Common myeloid progenitor, CD34-positive (primary cell): ENCODE measurements at regions not wholly inside any gene's neighbourhood (a gene's known extent, or its start where the extent isn't known, plus 50 kb on each side); places are given as distances from the start of the nearest gene placed in this dataset.

ENCODE experiments used
- CTCF ChIA-PET: fragments of 350-600 bp; sonication (Branson Sonifier 250); formaldehyde crosslinking; loops from one replicate; lab custom pipeline; 2021; ENCODE audit warnings: antibody characterized with exemption; lab: Charles Lee
- POLR2A ChIA-PET: fragments of 350-600 bp; sonication (Branson Sonifier 250); formaldehyde crosslinking; loops from one replicate; lab custom pipeline; 2021; ENCODE audit warnings: antibody characterized with exemption; lab: Charles Lee
- DNase-seq, 3 donors: peaks; one replicate each; pipeline versions ENCODE4 v3.0.0 to v3.0.0-alpha.2; 2013
- H3K27ac ChIP-seq, 2 experiments: 1 replicate in 1 of 2; 2 replicates in 1 of 2; pipeline ENCODE4 v1.7.0; 2013; ENCODE audit warnings: inconsistent platforms in 2 of 2, low read length in 2 of 2, mild to moderate bottlenecking in 2 of 2, low read depth in 1 of 2, moderate library complexity in 1 of 2; ENCODE audit not compliant: severe bottlenecking in 2 of 2, insufficient read depth in 1 of 2, poor library complexity in 1 of 2
- H3K27me3 ChIP-seq, 5 experiments: replicated peaks in 2 of 5; 1 replicate in 3 of 5; 2 replicates in 2 of 5; pipeline versions ENCODE4 v1.6.1 to v1.7.0; 2013; ENCODE audit warnings: low read length in 4 of 5, mild to moderate bottlenecking in 2 of 5, moderate library complexity in 2 of 5, inconsistent platforms in 1 of 5; ENCODE audit not compliant: insufficient read depth in 5 of 5, control insufficient read depth in 4 of 5
- H3K36me3 ChIP-seq, 4 experiments: 1 replicate in 2 of 4; 2 replicates in 2 of 4; pipeline versions ENCODE4 v1.6.1 to v1.7.0; 2013; ENCODE audit warnings: low read length in 3 of 4, control low read depth in 1 of 4, mild to moderate bottlenecking in 1 of 4; ENCODE audit not compliant: control insufficient read depth in 4 of 4, insufficient read depth in 4 of 4
- H3K4me1 ChIP-seq, 4 experiments: 1 replicate in 3 of 4; 2 replicates in 1 of 4; pipeline versions ENCODE4 v1.6.1 to v1.7.1; 2013; ENCODE audit warnings: low read length in 3 of 4, mild to moderate bottlenecking in 3 of 4, control low read depth in 1 of 4, inconsistent platforms in 1 of 4, moderate library complexity in 1 of 4; ENCODE audit not compliant: control insufficient read depth in 4 of 4, insufficient read depth in 4 of 4; ENCODE audit errors: control extremely low read depth in 1 of 4
- H3K4me3 ChIP-seq, 7 experiments: 1 replicate in 4 of 7; 2 replicates in 3 of 7; pipeline versions ENCODE4 v1.5.1 to v1.7.0; 2013; ENCODE audit warnings: mild to moderate bottlenecking in 7 of 7, low read length in 6 of 7, moderate library complexity in 6 of 7, inconsistent platforms in 2 of 7, low read depth in 2 of 7, control low read depth in 1 of 7; ENCODE audit not compliant: insufficient read depth in 4 of 7, control insufficient read depth in 1 of 7; ENCODE audit errors: extremely low read depth in 1 of 7
- H3K9me3 ChIP-seq, 5 experiments: 1 replicate in 4 of 5; 2 replicates in 1 of 5; pipeline versions ENCODE4 v1.6.1 to v1.7.1; 2013; ENCODE audit warnings: low read length in 4 of 5, mild to moderate bottlenecking in 2 of 5, inconsistent platforms in 1 of 5, low read depth in 1 of 5, moderate library complexity in 1 of 5; ENCODE audit not compliant: control insufficient read depth in 4 of 5, insufficient read depth in 2 of 5; ENCODE audit errors: control extremely low read depth in 1 of 5
- WGBS: methylation state at CpG from one replicate; pipeline ENCODE4 v1.1.5; 2013; ENCODE audit not compliant: insufficient coverage; 5-methylcytosine and 5-hydroxymethylcytosine counted together

DNA sequence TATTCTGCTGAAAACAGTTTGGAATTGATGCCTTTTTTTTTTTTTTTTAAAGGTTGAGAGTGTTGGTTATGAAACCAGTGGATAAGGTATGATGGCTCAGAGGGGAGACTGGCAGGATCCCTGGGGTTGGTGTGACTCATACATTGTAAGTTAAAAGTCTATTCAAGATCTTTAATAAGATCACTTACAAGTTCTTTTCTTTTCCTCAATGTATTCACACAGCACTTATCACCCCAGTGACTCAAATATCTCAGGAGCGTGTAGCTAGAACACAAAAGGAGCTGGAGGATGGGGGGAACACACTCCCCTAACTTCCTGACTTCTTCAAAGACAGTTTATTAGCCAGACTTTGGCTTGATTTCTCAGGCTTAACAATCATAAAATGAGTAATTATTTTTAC, 285.3 kb downstream of the SV2B start:
- 22% methylated on average over 1 of the region's 1 CpG for WGBS
- Histone ChIP-seq H3K27me3 (no peaks in the 10 kb centered on the region), H3K9me3 (peaks cover 0 to 3% (median 0%) of the 10 kb centered on the region in 5 experiments), H3K36me3 (no peaks in the 10 kb centered on the region), H3K4me1 (peaks cover 0 to 8% (median 5%) of the 10 kb centered on the region in 4 experiments), H3K27ac (no peak overlapping the region), H3K4me3 (no peak overlapping the region)
- ChIA-PET POLR2A (interaction anchor here (0.6 kb wide), 1 partner anchor 1768 kb away, joined by 3 read pairs; no protein-coding TSS in a partner anchor), CTCF (no interaction called here)
- DNase-seq = no peak

DNA sequence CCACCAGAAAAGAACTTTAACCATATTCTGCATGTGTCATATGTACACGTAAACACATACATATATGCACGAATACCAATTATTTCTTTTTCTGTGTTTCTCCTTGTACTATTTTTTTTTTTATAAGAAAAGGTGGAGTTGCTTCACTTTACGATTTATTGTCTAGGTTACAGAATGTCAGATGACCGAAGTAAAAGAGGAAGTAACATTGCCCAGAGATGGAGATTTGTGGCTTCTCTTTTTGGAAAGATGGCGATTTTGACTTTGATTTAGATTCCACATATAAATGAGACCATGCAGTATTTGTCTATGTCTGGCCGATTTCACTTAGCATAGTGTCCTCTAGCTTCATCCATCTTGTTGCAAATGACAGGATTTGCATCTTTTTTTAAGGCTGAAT, 293.1 kb downstream of the SV2B start:
- peaks cover 0 to 6% (median 0%) of the 10 kb centered on the region in 5 experiments for H3K27me3 ChIP-seq
- peaks cover 0 to 5% (median 0%) of the 10 kb centered on the region in 4 experiments for H3K4me1 ChIP-seq
- 0% methylated on average over 1 of the region's 6 CpGs for WGBS
- H3K4me3 ChIP-seq = no peak overlapping the region
- no peaks in the 10 kb centered on the region for H3K36me3 ChIP-seq
- ChIA-PET POLR2A (no interaction called here), CTCF (no interaction called here)
- no peak overlapping the region for H3K27ac ChIP-seq
- peak; percentile 27 to 85 (median 79) for DNase-seq
- H3K9me3 ChIP-seq = peaks cover 0 to 7% (median 3%) of the 10 kb centered on the region in 5 experiments

GRCh38 chr15:91400481-91400880, 300.4 kb downstream of the SV2B start:
- H3K36me3 ChIP-seq = no peaks in the 10 kb centered on the region
- peak in 2 of 3 donors; percentile 54 to 56 for DNase-seq
- POLR2A ChIA-PET = no interaction called here
- CTCF ChIA-PET = no interaction called here
- H3K4me1 ChIP-seq = peaks cover 0 to 15% (median 2%) of the 10 kb centered on the region in 4 experiments
- peaks cover 0 to 25% (median 0%) of the 10 kb centered on the region in 5 experiments for H3K9me3 ChIP-seq
- H3K27me3 ChIP-seq = no peaks in the 10 kb centered on the region
- WGBS = no CpG with 5 or more reads among the region's 1 CpG
- no peak overlapping the region for H3K4me3 ChIP-seq
- no peak overlapping the region for H3K27ac ChIP-seq

DNA sequence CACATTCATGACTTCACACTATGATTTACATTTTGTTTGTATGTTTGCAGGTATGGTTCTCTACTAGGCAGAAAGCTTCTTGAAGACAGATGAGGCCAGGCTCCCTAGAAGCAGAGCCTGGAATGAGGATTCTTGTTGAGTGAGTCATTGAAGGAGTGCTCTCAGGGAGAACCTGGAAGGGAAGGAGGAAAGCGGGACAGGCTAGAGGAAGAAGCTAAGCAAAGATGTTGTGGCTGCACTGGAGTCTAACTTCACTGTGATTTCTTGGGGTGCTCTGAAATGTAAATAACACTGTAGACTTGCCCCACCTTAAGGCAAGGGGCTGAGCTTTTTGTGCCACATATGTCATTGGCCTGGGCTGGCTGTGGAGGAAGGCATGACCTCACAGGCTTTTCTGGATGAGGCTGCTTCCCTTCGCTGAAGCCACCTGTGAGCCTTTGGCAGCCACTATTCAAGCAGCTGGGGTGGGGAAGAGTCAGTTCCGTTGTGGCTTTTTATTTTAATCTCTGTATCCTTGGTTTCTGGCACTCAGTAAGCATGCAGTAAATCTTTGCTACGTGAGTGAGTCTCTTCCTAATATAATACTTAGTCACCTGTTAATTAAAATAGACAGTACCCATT, 307.3 kb downstream of the SV2B start:
- no peak overlapping the region for H3K4me3 ChIP-seq
- H3K9me3 ChIP-seq = no peaks in the 10 kb centered on the region
- H3K4me1 ChIP-seq = peaks cover 5 to 12% (median 12%) of the 10 kb centered on the region in 4 experiments
- peaks cover 0 to 3% (median 0%) of the 10 kb centered on the region in 5 experiments for H3K27me3 ChIP-seq
- H3K27ac ChIP-seq = no peak overlapping the region
- DNase-seq = peak; percentile 76 to 97 (median 96)
- WGBS = 40% methylated on average over 2 of the region's 4 CpGs
- ChIA-PET POLR2A (interaction anchor here (0.6 kb wide), 1 partner anchor 275 kb away, joined by 3 read pairs; no protein-coding TSS in a partner anchor), CTCF (interaction anchor here (0.7 to 1.3 kb wide), 3 partner anchors 9 to 104 kb away, joined by 3 read pairs; no protein-coding TSS in a partner anchor)
- no peaks in the 10 kb centered on the region for H3K36me3 ChIP-seq

GRCh38 chr15:91408476-91409076, 308.5 kb downstream of the SV2B start:
- ChIA-PET POLR2A (interaction anchor here (0.7 kb wide), 1 partner anchor 250 kb away, joined by 3 read pairs; no protein-coding TSS in a partner anchor), CTCF (no interaction called here)
- H3K36me3 ChIP-seq = no peaks in the 10 kb centered on the region
- H3K27ac ChIP-seq = no peak overlapping the region
- no peak for DNase-seq
- peaks cover 0 to 3% (median 0%) of the 10 kb centered on the region in 5 experiments for H3K27me3 ChIP-seq
- 81% methylated on average over 5 of the region's 9 CpGs for WGBS
- no peak overlapping the region for H3K4me3 ChIP-seq
- peaks cover 5 to 19% (median 12%) of the 10 kb centered on the region in 4 experiments for H3K4me1 ChIP-seq
- no peaks in the 10 kb centered on the region for H3K9me3 ChIP-seq

- no peak overlapping the region for H3K4me3 ChIP-seq
- ChIA-PET POLR2A (no interaction called here), CTCF (interaction anchor here (1.1 kb wide), 1 partner anchor 107 kb away, joined by 4 read pairs; no protein-coding TSS in a partner anchor)
- no peaks in the 10 kb centered on the region for H3K36me3 ChIP-seq
- no peak for DNase-seq
- no CpG with 5 or more reads among the region's 1 CpG for WGBS
- peaks cover 0 to 3% (median 0%) of the 10 kb centered on the region in 5 experiments for H3K27me3 ChIP-seq
- H3K4me1 ChIP-seq = peaks cover 5 to 19% (median 12%) of the 10 kb centered on the region in 4 experiments
- no peaks in the 10 kb centered on the region for H3K9me3 ChIP-seq
- no peak overlapping the region for H3K27ac ChIP-seq
These were observed 309.3 kb downstream of the SV2B start for GRCh38 chr15:91409387-91409786.

- Histone ChIP-seq H3K4me3 (no peak overlapping the region), H3K36me3 (no peaks in the 10 kb centered on the region), H3K4me1 (peaks cover 5 to 19% (median 12%) of the 10 kb centered on the region in 4 experiments), H3K9me3 (no peaks in the 10 kb centered on the region), H3K27ac (no peak overlapping the region), H3K27me3 (peaks cover 0 to 3% (median 0%) of the 10 kb centered on the region in 5 experiments)
- ChIA-PET CTCF (no interaction called here), POLR2A (no interaction called here)
- no peak for DNase-seq
These were observed 311.5 kb downstream of the SV2B start for GRCh38 chr15:91411586-91411985.
